Keratinocyte (primary cell): ENCODE measurements at regions not wholly inside any gene's neighbourhood (a gene's known extent, or its start where the extent isn't known, plus 50 kb on each side); places are given as distances from the start of the nearest gene placed in this dataset.

Experiments
- DNase-seq: peaks from one replicate; pipeline ENCODE4 v3.0.0-alpha.2; 2011; ENCODE audit warnings: low read depth, missing footprints, low spot score
- FAIRE-seq: peaks from 2 replicates; lab custom pipeline; 2011; peaks lifted over from hg19 to GRCh38; lab: Jason Lieb, UNC
- H2AFZ ChIP-seq: 2 replicates; pipeline ENCODE4 v1.6.0; 2012; ENCODE audit warnings: low read length, control low read depth, inconsistent platforms; ENCODE audit not compliant: control insufficient read depth
- H3K27ac ChIP-seq: 2 replicates; pipeline ENCODE4 v1.5.1; 2011; ENCODE audit warnings: low read length; ENCODE audit not compliant: control insufficient read depth, insufficient read depth
- H3K27me3 ChIP-seq: 3 replicates; pipeline ENCODE4 v1.6.0; 2011; ENCODE audit warnings: low read length; ENCODE audit not compliant: control insufficient read depth, insufficient read depth; ENCODE audit errors: extremely low read depth
- H3K36me3 ChIP-seq, 2 experiments: 2 replicates in 1 of 2; 3 replicates in 1 of 2; pipeline ENCODE4 v1.5.1; 2011; ENCODE audit warnings: low read length in 2 of 2, mild to moderate bottlenecking in 1 of 2; ENCODE audit not compliant: control insufficient read depth in 2 of 2, insufficient read depth in 2 of 2; ENCODE audit errors: extremely low read depth in 1 of 2
- H3K4me1 ChIP-seq: 3 replicates; pipeline ENCODE4 v1.5.1; 2011; ENCODE audit warnings: low read length; ENCODE audit not compliant: control insufficient read depth, insufficient read depth; ENCODE audit errors: extremely low read depth
- H3K4me2 ChIP-seq: 3 replicates; pipeline ENCODE4 v1.6.0; 2011; ENCODE audit warnings: low read depth, low read length; ENCODE audit not compliant: control insufficient read depth, insufficient read depth; ENCODE audit errors: extremely low read depth
- H3K4me3 ChIP-seq, 3 experiments: fragments of 200-600 bp in 1 of 3; sonication (generic) in 1 of 3; 2 replicates in 2 of 3; 3 replicates in 1 of 3; pipeline ENCODE4 v1.5.1; 2011 to 2016; ENCODE audit warnings: low read length in 3 of 3, mild to moderate bottlenecking in 3 of 3, control low read depth in 2 of 3, inconsistent platforms in 1 of 3, low read depth in 1 of 3, mixed read lengths in 1 of 3, mixed run types in 1 of 3, moderate library complexity in 1 of 3; ENCODE audit not compliant: control insufficient read depth in 2 of 3, insufficient read depth in 2 of 3; ENCODE audit errors: extremely low read depth in 1 of 3
- H3K79me2 ChIP-seq: 2 replicates; pipeline ENCODE4 v1.6.0; 2012; ENCODE audit warnings: low read length; ENCODE audit not compliant: control insufficient read depth, insufficient read depth
- H3K9ac ChIP-seq: 3 replicates; pipeline ENCODE4 v1.6.0; 2011; ENCODE audit warnings: low read length; ENCODE audit not compliant: control insufficient read depth, insufficient read depth; ENCODE audit errors: extremely low read depth
- H3K9me1 ChIP-seq: 3 replicates; pipeline ENCODE4 v1.6.0; 2011; ENCODE audit warnings: low read length; ENCODE audit not compliant: control insufficient read depth, insufficient read depth; ENCODE audit errors: extremely low read depth
- H3K9me3 ChIP-seq: 2 replicates; pipeline ENCODE4 v1.5.1; 2012; ENCODE audit warnings: low read depth, low read length; ENCODE audit not compliant: control insufficient read depth
- H4K20me1 ChIP-seq: 3 replicates; pipeline ENCODE4 v1.6.0; 2011; ENCODE audit warnings: low read length; ENCODE audit not compliant: control insufficient read depth, insufficient read depth; ENCODE audit errors: extremely low read depth
- EZH2 ChIP-seq: IDR thresholded peaks from one replicate; pipeline ENCODE4 v1.6.1; 2012; ENCODE audit warnings: inconsistent platforms, mild to moderate bottlenecking, low read length, moderate library complexity
- dilution Hi-C: fragments of 300-500 bp; cut with MboI; formaldehyde crosslinking; loops from one replicate; pipeline ENCODE4 v1.7.0; 2020; ENCODE audit warnings: low sequenced_read_pairs; ENCODE audit not compliant: extremely low pct_ligation_motif_present
- TF ChIP-seq, protein P1 (sequence below), 3 experiments: IDR thresholded peaks in 1 of 3; conservative IDR thresholded peaks in 1 of 3; optimal IDR thresholded peaks in 1 of 3; 2 replicates in 2 of 3; 3 replicates in 1 of 3; pipeline versions ENCODE3 to v1.5.1; 2011; ENCODE audit warnings: low read length in 3 of 3, mild to moderate bottlenecking in 3 of 3, moderate library complexity in 2 of 3, control low read depth in 1 of 3, inconsistent platforms in 1 of 3; ENCODE audit not compliant: insufficient read depth in 2 of 3; ENCODE audit errors: extremely low read depth in 1 of 3

DNA sequence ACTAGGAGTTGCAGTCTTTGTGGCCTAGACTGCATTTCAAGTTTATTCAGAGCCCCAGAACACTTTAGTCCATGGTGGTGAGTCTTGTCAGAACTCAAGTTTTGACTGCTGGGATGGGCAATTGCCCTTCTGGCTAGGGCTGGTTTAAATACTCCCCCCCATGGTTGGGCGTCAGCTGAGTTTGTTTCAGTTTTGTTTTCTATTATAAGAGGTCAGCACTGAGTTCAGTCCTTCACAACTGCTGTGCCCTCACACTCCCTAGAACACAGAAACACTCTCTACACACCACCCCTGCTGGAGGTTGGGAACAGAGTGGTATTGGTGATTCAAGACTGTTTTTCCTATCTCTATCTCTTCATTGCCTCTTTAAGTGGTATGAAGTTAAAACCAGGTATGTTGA is 217.0 kb downstream of the GUCY2F start:
- Histone ChIP-seq H4K20me1 (no peaks in the 10 kb centered on the region), H3K9ac (no peak overlapping the region), H3K9me1 (no peaks in the 10 kb centered on the region), H2AFZ (no peak overlapping the region), H3K27ac (no peak overlapping the region), H3K4me1 (peaks cover 9% of the 10 kb centered on the region), H3K4me3 (no peak overlapping the region), H3K36me3 (no peaks in the 10 kb centered on the region), H3K79me2 (no peaks in the 10 kb centered on the region), H3K27me3 (no peaks in the 10 kb centered on the region), H3K4me2 (no peak overlapping the region), H3K9me3 (no peaks in the 10 kb centered on the region)
- DNase-seq: no peak
- no peak for FAIRE-seq
- no peak for TF ChIP-seq EZH2
- TF ChIP-seq, protein P1, sequence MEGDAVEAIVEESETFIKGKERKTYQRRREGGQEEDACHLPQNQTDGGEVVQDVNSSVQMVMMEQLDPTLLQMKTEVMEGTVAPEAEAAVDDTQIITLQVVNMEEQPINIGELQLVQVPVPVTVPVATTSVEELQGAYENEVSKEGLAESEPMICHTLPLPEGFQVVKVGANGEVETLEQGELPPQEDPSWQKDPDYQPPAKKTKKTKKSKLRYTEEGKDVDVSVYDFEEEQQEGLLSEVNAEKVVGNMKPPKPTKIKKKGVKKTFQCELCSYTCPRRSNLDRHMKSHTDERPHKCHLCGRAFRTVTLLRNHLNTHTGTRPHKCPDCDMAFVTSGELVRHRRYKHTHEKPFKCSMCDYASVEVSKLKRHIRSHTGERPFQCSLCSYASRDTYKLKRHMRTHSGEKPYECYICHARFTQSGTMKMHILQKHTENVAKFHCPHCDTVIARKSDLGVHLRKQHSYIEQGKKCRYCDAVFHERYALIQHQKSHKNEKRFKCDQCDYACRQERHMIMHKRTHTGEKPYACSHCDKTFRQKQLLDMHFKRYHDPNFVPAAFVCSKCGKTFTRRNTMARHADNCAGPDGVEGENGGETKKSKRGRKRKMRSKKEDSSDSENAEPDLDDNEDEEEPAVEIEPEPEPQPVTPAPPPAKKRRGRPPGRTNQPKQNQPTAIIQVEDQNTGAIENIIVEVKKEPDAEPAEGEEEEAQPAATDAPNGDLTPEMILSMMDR (optimal IDR thresholded peaks at IDR 0.05 in 1 of 3, IDR thresholded peaks at IDR 0.05 in 1 of 3, conservative IDR thresholded peaks at IDR 0.05 in 1 of 3; ENCODE audit: extremely low read depth in 1 of 3, insufficient read depth in 2 of 3, low read length in 3 of 3): no peak
- dilution Hi-C loops: no loop called here

DNA sequence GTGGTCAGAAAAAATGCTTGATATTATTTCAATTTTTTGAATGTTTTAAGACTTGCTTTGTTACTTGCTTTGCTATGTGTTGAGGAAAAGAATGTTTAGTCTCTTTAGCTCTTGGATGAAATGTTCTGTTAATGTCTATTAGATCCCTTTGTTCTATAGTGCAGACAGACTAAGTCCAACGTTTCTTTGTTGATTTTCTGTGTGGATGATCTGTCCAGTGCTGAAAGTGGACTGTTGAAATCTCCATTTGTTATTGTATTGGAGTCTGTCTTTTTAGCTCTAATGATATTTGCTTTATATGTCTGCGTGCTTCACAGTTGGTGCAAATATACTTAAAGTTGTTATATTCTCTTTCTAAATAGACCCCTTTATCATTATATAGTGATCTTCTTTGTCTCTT is 220.6 kb downstream of the GUCY2F start:
- dilution Hi-C loops: no loop called here
- Histone ChIP-seq H3K27ac (no peak overlapping the region), H3K4me2 (no peak overlapping the region), H3K79me2 (no peaks in the 10 kb centered on the region), H3K4me3 (no peak overlapping the region), H3K27me3 (no peaks in the 10 kb centered on the region), H3K9me1 (no peaks in the 10 kb centered on the region), H3K36me3 (no peaks in the 10 kb centered on the region), H4K20me1 (no peaks in the 10 kb centered on the region), H2AFZ (no peak overlapping the region), H3K9ac (no peak overlapping the region), H3K4me1 (no peaks in the 10 kb centered on the region), H3K9me3 (no peaks in the 10 kb centered on the region)
- DNase-seq: no peak
- TF ChIP-seq, protein P1 (optimal IDR thresholded peaks at IDR 0.05 in 1 of 3, IDR thresholded peaks at IDR 0.05 in 1 of 3, conservative IDR thresholded peaks at IDR 0.05 in 1 of 3; ENCODE audit: extremely low read depth in 1 of 3, insufficient read depth in 2 of 3, low read length in 3 of 3): no peak
- TF ChIP-seq EZH2: no peak
- FAIRE-seq: no peak
